SIG-M5 treated with dmso at 0.1 percent for 504 hours (cell line): ENCODE measurements at regions not wholly inside any gene's neighbourhood (a gene's known extent, or its start where the extent isn't known, plus 50 kb on each side); places are given as distances from the start of the nearest gene placed in this dataset.
A peak's percentile ranks its signal among the peaks of the same experiment; 100 is the strongest.
"Not testable (repeated sequence)": the region's sequence is repeated elsewhere in the genome, so short reads cannot be mapped to it uniquely, and the experiment has no call there.

ENCODE experiments used
- DNase-seq: peaks from one replicate; lab custom pipeline; 2025; ENCODE audit not compliant: unreplicated experiment; lab: John Stamatoyannopoulos, UW

DNA sequence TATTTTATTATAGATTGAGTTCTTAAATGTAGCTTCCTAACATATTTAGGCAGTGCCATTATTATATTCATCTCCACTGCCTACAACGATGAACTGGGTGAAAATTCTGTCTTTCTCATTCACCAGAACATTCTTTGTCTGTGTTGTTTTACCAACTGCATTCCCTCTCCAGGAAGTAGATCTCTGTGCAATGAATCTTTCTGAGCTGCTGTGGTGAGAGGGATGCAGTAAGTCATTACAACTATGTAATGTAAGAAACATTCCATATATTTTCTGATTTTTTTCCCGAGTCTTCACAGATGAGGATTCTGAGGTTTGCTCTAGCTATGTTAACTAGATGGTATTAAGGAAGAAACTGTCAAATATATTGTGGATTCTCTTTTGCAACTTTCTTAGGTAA, 811.9 kb upstream of the PCDH7 start:
- DNase-seq: no peak

DNA sequence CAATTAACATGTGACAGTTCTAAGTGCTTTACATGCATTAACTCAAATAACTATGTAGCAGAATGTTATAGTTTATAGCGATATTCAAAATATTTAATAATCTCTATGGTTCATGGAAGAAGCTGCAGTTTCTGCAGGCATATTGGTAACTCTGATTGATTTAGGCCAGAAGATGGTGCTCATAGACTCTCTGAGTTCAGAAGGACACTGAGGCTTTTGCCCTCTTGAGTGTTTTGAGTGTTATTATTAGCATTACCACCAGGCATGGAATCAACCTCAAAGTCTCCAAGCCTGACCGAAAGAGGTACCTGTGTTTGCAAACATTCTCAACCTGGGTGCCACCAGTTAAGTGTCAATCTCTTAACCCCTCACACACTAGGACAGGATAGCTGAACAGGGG, 792.3 kb upstream of the PCDH7 start:
- no peak for DNase-seq

DNA sequence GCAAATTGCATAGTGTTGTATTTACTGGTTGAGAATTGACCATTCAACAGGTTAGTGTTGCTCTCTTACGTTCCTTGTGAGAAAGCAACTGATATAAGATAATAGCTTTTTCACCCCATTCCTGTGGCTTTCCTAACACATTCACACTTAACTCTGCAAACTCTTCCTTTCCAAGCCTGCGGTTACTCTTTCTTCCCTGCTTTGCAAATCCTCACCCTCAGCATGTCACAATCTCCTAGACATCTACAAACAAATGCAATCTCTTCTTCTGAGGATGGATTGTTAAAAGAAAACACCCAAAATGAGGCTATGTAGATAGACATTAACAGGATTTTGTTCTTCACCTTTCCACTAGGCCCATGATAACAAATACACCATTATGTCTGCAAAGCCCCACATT, 771.7 kb upstream of the PCDH7 start:
- no peak for DNase-seq

DNA sequence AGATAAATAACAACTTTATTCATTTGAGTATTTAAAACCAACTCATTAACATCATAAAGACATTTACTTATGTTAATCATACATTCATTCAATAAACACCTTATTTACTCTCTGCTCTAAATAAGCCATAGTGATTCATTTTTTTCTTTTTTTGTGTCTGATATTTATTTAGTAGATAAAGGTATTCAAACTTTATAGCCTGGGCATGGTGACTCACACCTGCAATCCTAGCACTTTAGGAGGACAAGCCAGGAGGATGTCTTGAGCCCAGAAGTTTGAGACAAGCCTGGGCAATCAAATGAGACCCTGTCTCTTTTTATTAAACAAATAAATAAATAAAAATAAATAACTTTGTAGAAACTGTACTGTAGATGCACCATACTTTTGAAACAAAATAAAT, 771.3 kb upstream of the PCDH7 start:
- no peak for DNase-seq

DNA sequence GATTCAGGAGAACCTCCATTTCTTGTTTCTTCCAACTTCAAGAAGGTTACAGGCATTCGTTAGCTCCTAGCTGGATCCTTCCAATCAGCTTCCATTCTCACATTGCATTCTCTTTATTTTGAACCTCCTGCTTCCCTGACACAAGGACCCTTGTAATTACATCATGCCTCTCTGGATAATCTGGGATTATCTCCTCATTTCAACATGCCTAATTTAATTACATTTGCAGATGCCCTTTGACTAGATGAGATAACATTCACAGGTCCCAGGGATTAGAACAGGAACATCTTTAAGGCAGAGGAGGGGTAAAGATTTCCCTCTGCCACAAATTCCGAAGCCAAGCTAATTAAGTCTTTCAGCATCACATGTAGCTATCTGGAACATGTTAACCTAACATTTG, 753.8 kb upstream of the PCDH7 start:
- DNase-seq: no peak

DNA sequence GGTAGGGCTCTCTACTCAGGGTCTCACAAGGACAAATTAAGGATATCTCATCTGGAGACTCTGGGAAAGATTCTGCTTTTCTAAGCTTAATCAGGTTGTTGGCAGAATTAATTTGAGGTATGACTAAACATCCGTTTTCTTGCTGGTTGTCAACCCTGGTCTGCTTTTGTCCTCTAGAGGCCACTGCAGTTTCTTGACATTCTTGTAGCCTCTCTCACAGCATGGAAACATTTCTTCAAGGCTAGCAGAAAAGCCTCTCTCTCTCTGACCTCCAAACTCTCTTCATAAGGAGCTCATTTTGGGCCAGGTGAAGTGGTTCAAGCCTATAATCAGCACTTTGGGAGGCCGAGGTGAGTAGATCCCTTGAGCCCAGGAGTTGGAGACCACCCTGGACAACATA, 749.5 kb upstream of the PCDH7 start:
- DNase-seq: peak; percentile 39

DNA sequence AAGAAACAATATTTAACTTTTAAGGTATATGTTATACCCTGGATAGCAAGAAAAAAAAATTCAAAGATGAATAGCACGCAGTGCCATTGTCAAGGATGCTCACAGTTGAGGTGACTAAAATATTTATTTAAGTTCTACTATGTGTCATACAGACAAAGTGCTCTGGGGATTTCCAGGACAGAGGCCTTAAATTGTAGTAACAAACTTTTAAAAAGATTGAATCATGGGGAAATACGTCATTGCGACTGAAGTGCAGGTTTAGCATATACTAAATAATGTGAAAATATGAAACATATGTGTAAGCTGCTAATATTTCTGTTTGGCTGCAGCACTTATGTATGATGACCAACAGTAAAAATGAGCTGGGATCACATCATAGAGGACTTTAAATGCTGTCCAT, 748.0 kb upstream of the PCDH7 start:
- no peak for DNase-seq

DNA sequence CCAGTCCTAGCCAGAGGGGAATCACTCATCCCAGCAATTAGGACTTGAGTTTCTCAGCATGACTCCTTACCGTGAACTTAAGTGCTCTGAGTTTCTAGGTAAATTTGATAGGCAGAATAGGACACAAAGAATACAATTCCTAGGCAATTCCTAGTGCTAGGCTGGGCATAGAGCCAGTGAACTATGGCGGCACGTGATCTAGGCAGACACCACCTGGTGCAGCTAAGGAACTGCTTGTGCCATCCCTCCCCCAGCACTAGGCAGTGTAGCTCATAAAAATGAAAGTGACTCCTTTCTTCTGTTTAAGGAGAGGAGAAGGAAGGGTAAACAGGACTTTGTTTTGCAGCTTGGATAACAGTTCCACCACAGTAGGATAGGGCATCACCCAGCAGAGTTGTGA, 736.3 kb upstream of the PCDH7 start:
- no peak for DNase-seq

DNA sequence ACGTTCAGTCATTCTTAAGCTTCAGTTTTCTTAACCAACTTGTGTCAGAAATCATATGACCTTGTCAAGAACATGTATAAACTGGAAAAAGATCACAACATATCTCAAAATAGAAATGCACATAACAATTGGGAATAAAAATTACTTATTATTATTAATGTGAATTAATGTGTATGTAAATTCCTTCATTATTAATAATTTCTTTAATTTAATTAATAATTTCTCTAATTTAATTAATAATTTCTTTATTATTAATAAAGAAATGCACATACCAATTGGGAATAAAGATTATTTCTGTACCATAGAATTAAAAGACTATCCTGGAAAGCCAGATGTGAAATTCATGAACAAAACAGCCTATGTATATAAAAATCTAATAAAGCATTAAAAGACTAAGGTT, 718.5 kb upstream of the PCDH7 start:
- no peak for DNase-seq

DNA sequence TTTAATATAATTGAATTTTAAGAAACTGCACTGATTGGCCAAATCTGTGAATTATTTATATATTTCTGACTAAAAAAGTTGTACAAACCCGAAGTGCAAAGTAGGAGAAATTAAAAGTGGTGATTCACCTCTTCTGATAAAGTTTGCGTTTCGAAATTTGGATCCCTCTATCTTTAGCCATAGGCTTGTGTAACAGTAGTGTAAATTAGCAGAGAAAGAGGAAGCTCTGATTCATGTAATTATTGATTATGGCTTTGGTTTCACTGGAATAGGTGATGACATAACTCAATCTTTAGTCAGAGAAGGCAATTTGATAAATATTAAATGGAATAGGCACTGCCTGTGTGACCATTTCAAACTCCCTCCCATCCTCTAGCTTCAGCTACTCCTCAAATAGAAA, 717.8 kb upstream of the PCDH7 start:
- DNase-seq: peak; percentile 66

DNA sequence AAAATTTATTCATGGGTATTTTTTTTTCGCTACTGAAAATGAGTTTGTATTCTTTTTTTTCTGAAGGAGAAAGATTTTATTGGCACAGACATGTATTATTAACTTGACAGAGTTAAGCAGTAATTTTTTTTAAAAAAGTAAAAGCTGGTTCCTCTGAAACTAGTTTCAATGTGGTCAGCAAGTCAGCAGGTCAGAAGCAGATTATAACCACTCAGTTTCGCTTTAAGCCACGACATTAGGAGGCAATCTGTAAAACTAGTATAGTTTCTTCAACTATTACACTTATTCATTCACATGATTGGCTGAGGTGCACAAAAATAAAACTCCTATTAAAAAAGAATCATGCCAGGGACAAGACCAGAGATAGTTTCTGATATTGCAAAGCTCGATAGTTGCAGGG, 714.2 kb upstream of the PCDH7 start:
- DNase-seq: no peak

DNA sequence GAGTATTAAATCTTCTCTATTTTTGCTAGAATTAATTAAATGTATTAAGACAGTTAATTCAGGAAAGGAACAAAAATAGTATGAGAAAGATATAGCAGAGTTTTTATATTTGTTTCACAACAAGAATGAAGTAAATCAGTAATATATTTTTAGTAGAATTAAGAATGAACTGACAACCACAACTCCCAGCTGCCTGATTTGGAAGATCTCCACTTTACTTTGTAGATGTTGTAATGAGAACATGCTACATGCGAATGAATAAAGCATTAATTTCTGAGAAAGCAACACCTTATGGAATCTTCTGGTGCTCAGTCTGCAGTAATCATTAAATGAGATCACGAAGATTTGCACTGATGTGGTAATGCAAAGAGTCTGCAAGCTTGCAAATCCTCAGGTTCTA, 695.6 kb upstream of the PCDH7 start:
- DNase-seq: no peak

DNA sequence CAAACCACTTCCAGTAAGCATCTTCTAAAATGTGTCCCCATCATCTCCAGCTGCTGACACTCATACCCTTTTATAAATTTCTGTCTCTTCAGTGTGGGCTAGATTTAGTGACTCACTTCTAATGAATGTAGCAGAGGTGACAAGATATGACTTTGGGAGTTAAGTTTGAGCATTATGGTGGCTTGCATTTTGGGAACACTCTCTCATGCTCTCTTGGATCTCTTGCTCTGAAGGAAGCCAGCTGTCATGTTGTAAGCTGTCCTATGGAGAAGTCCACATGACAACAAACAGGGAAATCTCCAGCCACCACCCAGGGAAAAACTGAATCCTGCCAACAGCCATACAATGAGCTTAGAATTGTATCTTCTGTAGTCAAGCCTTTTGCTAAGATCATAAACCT, 691.3 kb upstream of the PCDH7 start:
- DNase-seq: no peak

DNA sequence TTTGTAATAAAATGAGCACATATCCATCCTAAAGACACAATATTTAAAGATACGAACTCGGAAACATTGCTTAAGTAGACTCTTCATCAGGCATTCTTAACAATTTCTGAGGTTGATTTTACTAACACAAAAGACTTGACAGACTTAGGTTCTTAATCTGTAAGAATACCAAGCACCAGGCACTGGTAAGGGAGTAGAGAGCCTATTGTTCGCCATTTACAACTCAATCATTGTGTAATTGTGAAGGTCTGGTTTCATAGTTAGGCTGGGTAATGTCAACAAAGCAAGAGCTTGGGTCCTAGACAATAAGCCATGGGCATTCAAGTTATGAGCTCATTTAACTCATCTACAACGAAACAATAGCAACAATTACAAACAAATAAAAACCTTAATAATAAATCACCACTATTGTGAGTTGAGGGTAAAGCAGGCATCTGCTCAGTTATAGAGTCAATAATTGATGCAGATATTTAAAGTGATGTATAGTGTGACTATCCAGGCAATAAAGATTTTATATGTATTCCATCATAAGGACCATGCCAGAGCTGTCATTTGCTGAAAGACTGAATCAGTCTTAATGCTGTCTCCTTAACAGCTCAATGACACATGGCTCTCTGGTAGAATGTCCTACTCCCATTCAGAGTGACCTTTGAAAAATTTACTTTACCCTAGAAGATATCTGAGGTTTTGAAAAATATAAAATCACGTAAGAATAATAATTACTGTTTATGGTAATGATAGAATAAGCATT, 664.0 kb upstream of the PCDH7 start:
- DNase-seq: no peak

DNA sequence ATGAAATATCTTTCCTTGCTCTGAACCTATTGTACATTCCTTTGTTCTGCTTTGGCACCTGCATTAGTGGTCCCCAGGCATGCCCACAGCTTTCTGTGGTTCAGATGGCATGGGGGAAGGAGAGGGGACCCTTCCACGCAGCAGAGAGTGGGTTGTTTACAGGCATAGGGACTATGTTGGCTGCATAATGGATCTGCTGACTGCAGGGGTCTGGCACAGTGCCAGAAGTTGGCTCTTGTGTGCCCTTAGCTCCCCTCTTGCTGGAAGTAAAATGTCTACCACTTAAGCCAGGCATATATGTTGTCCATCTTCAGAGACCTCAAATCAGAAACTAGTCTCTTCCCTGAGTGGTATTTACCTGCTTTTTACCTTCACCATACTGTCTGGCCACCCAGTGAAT, 651.9 kb upstream of the PCDH7 start:
- DNase-seq: no peak

DNA sequence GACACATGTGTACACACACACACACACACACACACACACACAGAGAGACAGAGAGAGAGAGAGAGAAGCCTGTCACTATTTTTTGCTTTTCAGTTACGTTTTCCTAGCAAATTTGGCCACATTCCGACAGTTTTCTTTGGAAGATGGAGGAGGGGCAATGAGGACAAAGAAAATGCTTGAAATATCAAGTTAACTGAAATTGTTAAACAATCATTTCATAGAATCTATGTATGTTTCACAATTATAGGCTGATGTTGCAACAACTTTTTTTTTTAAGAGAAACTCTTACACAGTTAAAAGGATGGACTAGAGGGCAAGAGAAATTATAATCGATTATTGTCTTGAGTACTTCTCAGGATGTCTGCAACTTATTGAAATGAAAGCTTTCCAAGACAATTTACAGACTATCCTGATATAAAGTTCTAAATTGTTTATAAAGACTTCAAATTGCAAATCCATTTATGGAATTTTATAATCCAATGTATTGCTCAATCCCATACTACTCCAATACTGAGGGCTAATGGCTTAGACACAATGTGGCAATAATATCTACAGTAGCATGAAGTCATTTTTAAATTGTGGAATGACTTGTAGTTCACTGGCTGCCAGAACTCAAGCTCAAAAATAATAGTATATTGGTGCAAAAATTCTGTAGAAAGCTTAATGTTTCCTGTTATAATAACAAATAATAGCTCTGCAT, 647.0 kb upstream of the PCDH7 start:
- DNase-seq: no peak

DNA sequence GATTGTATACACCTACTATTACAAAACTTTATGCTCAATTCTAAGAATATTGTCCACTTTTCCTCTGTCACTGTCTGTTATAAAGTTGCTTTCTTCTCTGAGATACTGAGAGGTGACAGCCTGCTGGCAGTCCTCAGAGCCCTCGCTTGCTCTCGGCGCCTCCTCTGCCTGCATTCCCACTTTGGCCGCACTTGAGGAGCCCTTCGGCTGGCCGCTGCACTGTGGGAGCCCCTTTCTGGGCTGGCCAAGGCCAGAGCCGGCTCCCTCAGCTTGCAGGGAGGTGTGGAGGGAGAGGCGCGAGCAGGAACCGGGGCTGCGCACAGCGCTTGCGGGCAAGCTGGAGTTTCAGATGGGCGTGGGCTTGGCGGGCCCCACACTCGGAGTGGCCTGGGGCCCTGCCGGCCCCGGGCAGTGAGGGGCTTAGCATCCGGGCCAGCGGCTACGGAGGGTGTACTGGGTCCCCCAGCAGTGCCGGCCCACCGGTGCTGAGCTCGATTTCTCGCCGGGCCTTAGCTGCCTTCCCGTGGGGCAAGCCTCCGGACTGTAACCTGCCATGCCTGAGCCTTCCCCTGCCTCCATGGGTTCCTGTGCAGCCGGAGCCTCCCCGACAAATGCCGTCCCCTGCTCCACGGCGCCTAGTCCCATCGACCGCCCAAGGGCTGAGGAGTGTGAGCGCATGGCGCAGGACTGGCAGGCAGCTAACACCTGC, 627.6 kb upstream of the PCDH7 start:
- DNase-seq: not testable (repeated sequence)

DNA sequence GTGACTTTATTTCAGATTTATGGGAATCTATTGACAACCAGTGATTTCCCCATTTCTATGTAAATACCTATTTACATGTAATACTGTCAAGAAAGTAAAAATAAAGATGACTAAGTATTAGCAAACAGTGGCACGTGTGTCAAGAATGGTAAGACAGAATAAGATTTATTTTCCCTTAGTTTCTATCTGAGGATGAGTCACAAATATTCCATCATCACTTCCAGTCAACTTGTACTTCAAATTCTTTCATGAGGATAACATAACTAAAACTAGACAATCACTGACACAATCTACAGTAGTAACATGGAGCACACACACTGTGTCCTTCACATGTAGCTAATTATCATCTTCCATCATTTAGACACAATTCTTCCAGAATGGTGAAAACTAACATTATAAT, 625.3 kb upstream of the PCDH7 start:
- no peak for DNase-seq

DNA sequence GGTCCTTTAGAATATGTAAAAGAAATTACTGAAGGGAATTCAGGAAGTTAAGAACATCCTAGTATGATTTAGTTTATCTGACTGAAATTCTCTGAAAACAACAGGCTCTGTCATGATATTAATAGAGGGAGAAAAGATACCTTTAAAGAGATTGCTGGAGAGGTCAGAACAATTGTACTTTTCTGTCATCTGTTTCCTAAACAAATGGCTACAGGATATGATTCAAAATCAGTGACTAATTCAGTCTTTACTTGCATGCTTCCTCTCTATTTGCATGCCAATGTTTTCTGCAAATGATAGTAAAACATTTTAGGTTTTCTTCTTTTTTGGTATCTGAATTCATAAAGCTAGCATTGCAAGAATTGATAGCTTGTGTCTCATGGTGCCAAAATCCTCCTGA, 616.7 kb upstream of the PCDH7 start:
- DNase-seq: no peak

DNA sequence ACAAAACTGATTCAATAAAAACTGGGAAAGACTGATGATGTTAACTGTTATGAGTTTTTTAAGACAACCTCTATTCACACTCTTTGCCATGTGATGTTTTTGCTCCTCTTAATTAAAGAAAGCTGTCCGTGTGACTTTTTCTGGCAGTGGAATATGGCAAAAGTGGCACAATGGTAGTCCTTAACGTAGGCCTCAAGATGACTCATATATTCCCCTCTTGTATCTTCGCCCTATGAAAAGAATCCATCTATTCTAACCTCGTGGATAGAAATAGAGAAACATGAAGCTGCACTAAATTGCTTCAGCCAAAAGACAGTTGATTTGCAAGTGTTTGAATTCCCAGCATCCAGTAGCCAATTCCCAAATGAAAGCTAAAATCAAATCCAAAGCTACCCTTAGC, 603.8 kb upstream of the PCDH7 start:
- DNase-seq: no peak

DNA sequence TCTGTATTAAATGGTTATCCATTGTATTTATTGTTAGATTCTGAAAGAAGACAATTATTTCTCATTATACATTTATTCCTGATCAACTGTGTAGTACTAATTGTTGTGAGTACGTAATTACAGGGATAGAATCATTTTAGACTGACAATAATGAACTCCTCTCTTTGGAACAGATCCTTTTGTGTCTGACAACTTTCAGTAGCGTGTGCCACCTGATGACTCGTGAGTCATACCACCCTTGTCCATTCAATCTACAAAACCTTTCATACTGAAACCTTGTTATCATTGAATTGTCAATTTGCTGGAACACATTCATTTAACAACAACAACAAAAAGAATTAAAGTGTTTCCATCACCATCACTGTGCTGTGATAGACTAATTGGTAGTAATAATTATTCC, 602.7 kb upstream of the PCDH7 start:
- DNase-seq: no peak

DNA sequence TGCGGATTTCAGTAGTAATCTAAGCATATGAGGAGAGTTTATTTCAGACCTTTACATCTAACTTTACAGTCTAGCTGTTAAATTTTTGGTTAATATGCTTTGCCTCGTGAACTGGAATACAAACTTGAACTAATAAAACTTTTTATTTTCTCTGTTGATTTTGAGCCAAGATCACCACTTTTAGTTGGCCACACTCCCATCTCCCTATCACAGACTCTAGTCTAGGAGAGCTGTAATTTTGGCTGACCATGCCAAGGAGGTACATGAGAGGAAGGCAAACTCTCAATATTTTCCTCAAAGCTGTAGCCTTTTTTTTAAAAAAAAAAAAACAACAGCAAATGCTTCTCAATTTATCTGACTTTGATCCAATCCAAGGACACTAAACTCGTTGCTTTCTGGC, 597.5 kb upstream of the PCDH7 start:
- DNase-seq: no peak
